DOHH2 (cell line): ENCODE measurements at regions not wholly inside any gene's neighbourhood (a gene's known extent, or its start where the extent isn't known, plus 50 kb on each side); places are given as distances from the start of the nearest gene placed in this dataset.

ENCODE experiments used
- H3F3A ChIP-seq: fragments of 200-600 bp; sonication (generic), shearing (Covaris generic); 2 replicates; pipeline ENCODE4 v1.6.0; 2016; ENCODE audit warnings: antibody characterized with exemption, mild to moderate bottlenecking; ENCODE audit not compliant: control insufficient read depth, insufficient read depth
- H3K27ac ChIP-seq: fragments of 200-600 bp; sonication (generic); 2 replicates; pipeline ENCODE4 v1.5.1; 2014; ENCODE audit warnings: low read depth, mild to moderate bottlenecking, low read length, moderate library complexity
- H3K27me3 ChIP-seq: fragments of 200-600 bp; sonication (generic); 2 replicates; pipeline ENCODE4 v1.6.1; 2014; ENCODE audit warnings: mild to moderate bottlenecking, low read length, mixed read lengths; ENCODE audit not compliant: control insufficient read depth
- H3K36me3 ChIP-seq: fragments of 200-600 bp; sonication (generic); 2 replicates; pipeline ENCODE4 v1.6.1; 2014; ENCODE audit warnings: mild to moderate bottlenecking, low read length, moderate library complexity, mixed read lengths; ENCODE audit not compliant: control insufficient read depth
- H3K4me1 ChIP-seq: fragments of 200-600 bp; sonication (generic); 2 replicates; pipeline ENCODE4 v1.6.1; 2014; ENCODE audit warnings: mild to moderate bottlenecking, low read length, mixed read lengths; ENCODE audit not compliant: control insufficient read depth
- H3K4me2 ChIP-seq: fragments of 200-600 bp; sonication (generic); 2 replicates; pipeline ENCODE4 v1.6.0; 2014; ENCODE audit warnings: mild to moderate bottlenecking, low read length, moderate library complexity
- H3K4me3 ChIP-seq: fragments of 200-600 bp; sonication (generic); 2 replicates; pipeline ENCODE4 v1.5.1; 2014; ENCODE audit warnings: mild to moderate bottlenecking, low read length, mixed read lengths
- H3K79me2 ChIP-seq: fragments of 200-600 bp; sonication (generic); 2 replicates; pipeline ENCODE4 v1.6.1; 2014; ENCODE audit warnings: mild to moderate bottlenecking, low read length, mixed read lengths; ENCODE audit not compliant: control insufficient read depth
- H3K9me2 ChIP-seq: fragments of 200-600 bp; sonication (generic); replicated peaks from 2 replicates; pipeline ENCODE4 v1.6.1; 2014; ENCODE audit warnings: mild to moderate bottlenecking, low read length, mixed read lengths; ENCODE audit not compliant: control insufficient read depth
- H3K9me3 ChIP-seq: fragments of 200-600 bp; sonication (generic); 2 replicates; pipeline ENCODE4 v1.6.1; 2014; ENCODE audit warnings: antibody characterized with exemption, low read length, mixed read lengths; ENCODE audit not compliant: control insufficient read depth, insufficient read depth
- H4K20me1 ChIP-seq: fragments of 200-600 bp; sonication (generic); 2 replicates; pipeline ENCODE4 v1.6.0; 2014; ENCODE audit warnings: low read depth, mild to moderate bottlenecking, antibody characterized with exemption, low read length, moderate library complexity; ENCODE audit not compliant: control insufficient read depth, insufficient read depth
- EZH2phosphoT487 ChIP-seq: fragments of 200-600 bp; sonication (generic); IDR thresholded peaks from 2 replicates; pipeline ENCODE4 v1.6.1; 2017; ENCODE audit warnings: borderline replicate concordance, mild to moderate bottlenecking, antibody characterized with exemption, low read length, moderate library complexity, mixed read lengths
- TF ChIP-seq, protein P1 (sequence below): fragments of 200-600 bp; sonication (generic); IDR thresholded peaks from one replicate; pipeline ENCODE4 v1.5.1; 2014; ENCODE audit warnings: antibody characterized with exemption, mild to moderate bottlenecking, low read depth, low read length; ENCODE audit not compliant: poor library complexity, severe bottlenecking

DNA sequence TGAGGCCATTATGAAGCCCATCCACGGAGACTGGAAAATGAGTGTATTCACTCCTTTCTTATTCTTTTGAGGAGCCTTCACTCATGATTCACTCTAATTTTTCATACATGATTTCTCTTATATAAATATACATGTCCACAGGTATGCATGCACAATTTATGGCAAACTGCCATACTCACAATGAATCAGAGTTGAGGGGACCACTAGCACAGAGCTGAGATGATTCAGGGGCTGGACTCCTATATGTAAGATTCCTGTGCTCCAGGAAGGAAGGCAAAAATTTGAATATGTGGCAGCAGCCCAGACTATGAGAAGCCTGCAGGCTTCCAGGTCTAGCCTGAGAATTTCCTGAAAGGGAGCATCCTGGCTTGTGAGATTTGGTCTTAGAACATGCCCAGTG is 484.6 kb downstream of the PRELID2 start:
- Histone ChIP-seq H3K4me1 (no peaks in the 10 kb centered on the region), H3K36me3 (no peaks in the 10 kb centered on the region), H3K9me3 (no peaks in the 10 kb centered on the region), H3K4me2 (no peak overlapping the region), H3K79me2 (no peaks in the 10 kb centered on the region), H3K4me3 (no peak overlapping the region), H3F3A (no peaks in the 10 kb centered on the region), H3K27ac (no peak overlapping the region), H3K9me2 (no peaks in the 10 kb centered on the region), H3K27me3 (no peaks in the 10 kb centered on the region), H4K20me1 (no peaks in the 10 kb centered on the region)
- TF ChIP-seq EZH2phosphoT487 = no peak
- TF ChIP-seq, protein P1, sequence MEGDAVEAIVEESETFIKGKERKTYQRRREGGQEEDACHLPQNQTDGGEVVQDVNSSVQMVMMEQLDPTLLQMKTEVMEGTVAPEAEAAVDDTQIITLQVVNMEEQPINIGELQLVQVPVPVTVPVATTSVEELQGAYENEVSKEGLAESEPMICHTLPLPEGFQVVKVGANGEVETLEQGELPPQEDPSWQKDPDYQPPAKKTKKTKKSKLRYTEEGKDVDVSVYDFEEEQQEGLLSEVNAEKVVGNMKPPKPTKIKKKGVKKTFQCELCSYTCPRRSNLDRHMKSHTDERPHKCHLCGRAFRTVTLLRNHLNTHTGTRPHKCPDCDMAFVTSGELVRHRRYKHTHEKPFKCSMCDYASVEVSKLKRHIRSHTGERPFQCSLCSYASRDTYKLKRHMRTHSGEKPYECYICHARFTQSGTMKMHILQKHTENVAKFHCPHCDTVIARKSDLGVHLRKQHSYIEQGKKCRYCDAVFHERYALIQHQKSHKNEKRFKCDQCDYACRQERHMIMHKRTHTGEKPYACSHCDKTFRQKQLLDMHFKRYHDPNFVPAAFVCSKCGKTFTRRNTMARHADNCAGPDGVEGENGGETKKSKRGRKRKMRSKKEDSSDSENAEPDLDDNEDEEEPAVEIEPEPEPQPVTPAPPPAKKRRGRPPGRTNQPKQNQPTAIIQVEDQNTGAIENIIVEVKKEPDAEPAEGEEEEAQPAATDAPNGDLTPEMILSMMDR = no peak

DNA sequence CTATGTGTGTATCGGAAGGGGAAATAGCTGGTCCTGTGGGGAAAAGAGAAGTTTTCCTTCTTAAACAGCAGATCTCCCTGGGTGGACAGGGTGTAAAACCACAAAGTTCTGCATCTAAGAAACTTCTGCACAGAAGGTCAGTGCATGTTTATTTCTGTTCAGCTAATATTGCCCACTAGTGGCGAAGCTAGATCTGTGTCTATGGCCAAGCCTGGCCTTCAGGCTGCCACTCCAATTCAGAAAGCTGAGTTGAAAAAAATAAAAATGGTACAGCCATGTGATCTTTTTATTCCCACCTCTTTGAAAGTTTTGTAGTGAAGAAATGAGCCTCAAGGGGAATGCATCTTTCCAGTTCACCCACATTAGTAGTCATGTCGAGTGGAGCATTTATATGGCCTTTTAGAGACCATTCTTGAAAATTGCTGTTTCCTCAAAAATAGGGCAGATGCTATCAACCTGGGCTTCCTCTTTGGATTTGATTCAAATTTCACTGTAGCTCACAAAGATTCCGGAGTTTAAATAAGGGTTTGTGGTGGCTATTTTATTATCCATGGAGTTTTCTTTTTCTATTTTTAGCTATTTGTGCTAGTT is 488.0 kb downstream of the PRELID2 start:
- no peaks in the 10 kb centered on the region for H3K9me2 ChIP-seq
- H3K4me3 ChIP-seq = no peak overlapping the region
- TF ChIP-seq EZH2phosphoT487 = no peak
- TF ChIP-seq, protein P1 = peak; percentile 47
- H3K27me3 ChIP-seq = no peaks in the 10 kb centered on the region
- no peak overlapping the region for H3K4me2 ChIP-seq
- no peaks in the 10 kb centered on the region for H3K36me3 ChIP-seq
- no peaks in the 10 kb centered on the region for H3F3A ChIP-seq
- H3K79me2 ChIP-seq = no peaks in the 10 kb centered on the region
- H3K4me1 ChIP-seq = no peaks in the 10 kb centered on the region
- no peaks in the 10 kb centered on the region for H3K9me3 ChIP-seq
- no peaks in the 10 kb centered on the region for H4K20me1 ChIP-seq
- no peak overlapping the region for H3K27ac ChIP-seq

DNA sequence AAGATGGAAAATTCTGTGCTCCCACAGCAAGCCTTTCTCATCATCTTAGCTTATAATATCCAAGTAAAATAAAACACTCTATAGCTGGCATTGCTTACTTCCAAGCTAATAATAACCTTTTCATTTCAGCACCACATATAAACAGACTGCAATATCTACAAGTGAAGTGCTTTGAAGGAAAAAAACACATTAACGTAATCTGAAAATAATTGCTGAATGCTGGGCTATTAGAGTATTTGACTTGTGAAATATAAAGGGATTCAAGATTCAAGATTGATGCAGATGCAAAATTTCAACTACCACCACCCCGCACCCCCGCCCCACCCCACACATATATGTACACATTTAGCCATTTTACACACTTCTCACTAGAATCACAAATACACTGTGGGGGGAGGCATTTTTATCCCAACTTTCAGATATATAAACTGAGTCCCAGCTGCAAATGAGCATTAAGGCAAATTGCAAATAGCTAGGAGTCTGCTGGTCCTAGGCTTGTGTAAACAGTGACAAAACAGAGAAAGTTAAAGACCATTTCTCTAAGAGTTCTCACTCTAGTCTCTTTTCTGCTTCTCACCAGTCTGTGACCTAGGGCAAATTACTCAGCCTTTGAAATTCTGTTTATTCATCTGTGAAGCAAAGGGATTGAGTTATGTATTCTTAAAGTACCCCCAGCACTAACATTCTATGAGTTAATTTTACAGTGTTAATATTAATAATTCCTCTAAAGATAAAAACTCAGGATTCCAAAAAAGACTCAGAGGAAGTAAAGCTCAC is 489.4 kb downstream of the PRELID2 start:
- Histone ChIP-seq H3K4me2 (no peak overlapping the region), H3K36me3 (no peaks in the 10 kb centered on the region), H4K20me1 (no peaks in the 10 kb centered on the region), H3K27ac (no peak overlapping the region), H3K79me2 (no peaks in the 10 kb centered on the region), H3K4me3 (no peak overlapping the region), H3K9me2 (no peaks in the 10 kb centered on the region), H3K4me1 (no peaks in the 10 kb centered on the region), H3K27me3 (no peaks in the 10 kb centered on the region), H3K9me3 (no peaks in the 10 kb centered on the region), H3F3A (no peaks in the 10 kb centered on the region)
- TF ChIP-seq EZH2phosphoT487 = no peak
- TF ChIP-seq, protein P1 = no peak
